Fibroblast of the aortic adventitia (primary cell): ENCODE measurements at regions not wholly inside any gene's neighbourhood (a gene's known extent, or its start where the extent isn't known, plus 50 kb on each side); places are given as distances from the start of the nearest gene placed in this dataset.

ENCODE experiments used
- DNase-seq: peaks from one replicate; pipeline ENCODE4 v3.0.0-alpha.2; 2010; ENCODE audit warnings: low read depth
- H3K4me3 ChIP-seq: 2 replicates; pipeline ENCODE4 v1.5.1; 2011; ENCODE audit warnings: low read depth, mild to moderate bottlenecking, control low read depth, low read length, moderate library complexity
- CTCF ChIP-seq: IDR thresholded peaks from 2 replicates; pipeline ENCODE4 v1.5.1; 2011; ENCODE audit warnings: mild to moderate bottlenecking, low read length, control low read depth, inconsistent platforms; ENCODE audit not compliant: insufficient read depth

GRCh38 chr7:109735881-109736280 lies 1166.2 kb downstream of the DNAJB9 start:
- no peak for DNase-seq
- no peak for TF ChIP-seq CTCF
- no peak overlapping the region for H3K4me3 ChIP-seq

GRCh38 chr7:109745677-109746410 lies 1176.2 kb downstream of the DNAJB9 start:
- DNase-seq = no peak
- H3K4me3 ChIP-seq = no peak overlapping the region
- no peak for TF ChIP-seq CTCF

- no peak overlapping the region for H3K4me3 ChIP-seq
- no peak for DNase-seq
- TF ChIP-seq CTCF = no peak
Measured at GRCh38 chr7:109751241-109751640, 1181.6 kb downstream of the DNAJB9 start.

GRCh38 chr7:109752068-109752467 lies 1182.4 kb downstream of the DNAJB9 start:
- no peak overlapping the region for H3K4me3 ChIP-seq
- no peak for DNase-seq
- TF ChIP-seq CTCF = no peak

- no peak for TF ChIP-seq CTCF
- no peak overlapping the region for H3K4me3 ChIP-seq
- no peak for DNase-seq
Measured at GRCh38 chr7:109757713-109758112, 1188.0 kb downstream of the DNAJB9 start.

GRCh38 chr7:109763611-109764010 lies 1193.9 kb downstream of the DNAJB9 start:
- TF ChIP-seq CTCF = no peak
- DNase-seq = no peak
- H3K4me3 ChIP-seq = no peak overlapping the region

- TF ChIP-seq CTCF = no peak
- DNase-seq = no peak
- no peak overlapping the region for H3K4me3 ChIP-seq
Measured at GRCh38 chr7:109772161-109772560, 1202.5 kb downstream of the DNAJB9 start.
